Endothelial cell of umbilical vein (primary cell): ENCODE measurements at regions not wholly inside any gene's neighbourhood (a gene's known extent, or its start where the extent isn't known, plus 50 kb on each side); places are given as distances from the start of the nearest gene placed in this dataset.

ENCODE experiments used
- EZH2 ChIP-seq: IDR thresholded peaks from 2 replicates; pipeline ENCODE4 v1.6.1; 2012; ENCODE audit warnings: borderline replicate concordance, low read depth, mild to moderate bottlenecking, moderate library complexity, low read length, inconsistent platforms; ENCODE audit not compliant: severe bottlenecking
- FOS ChIP-seq: IDR thresholded peaks from 2 replicates; pipeline ENCODE4 v1.6.1; 2011; ENCODE audit warnings: mild to moderate bottlenecking, low read length, moderate library complexity, borderline replicate concordance; ENCODE audit not compliant: insufficient read depth
- GATA2 ChIP-seq: IDR thresholded peaks from 2 replicates; pipeline ENCODE4 v1.7.0; 2011; ENCODE audit warnings: low read depth, mild to moderate bottlenecking, moderate library complexity, mixed read lengths, low read length; ENCODE audit not compliant: insufficient read length, insufficient read depth
- JUN ChIP-seq: IDR thresholded peaks from 2 replicates; pipeline ENCODE4 v1.6.1; 2011; ENCODE audit warnings: borderline replicate concordance, low read depth; ENCODE audit not compliant: insufficient read length, insufficient read depth
- POLR2A ChIP-seq: IDR thresholded peaks from 2 replicates; pipeline ENCODE4 v1.6.1; 2012; ENCODE audit warnings: low read depth, mild to moderate bottlenecking, control low read depth, low read length
- POLR2AphosphoS5 ChIP-seq: IDR thresholded peaks from 2 replicates; pipeline ENCODE4 v1.6.1; 2012; ENCODE audit warnings: low read depth, mild to moderate bottlenecking, control low read depth, low read length, moderate library complexity; ENCODE audit not compliant: insufficient read depth
- TF ChIP-seq, protein P1 (sequence below), 2 donors: IDR thresholded peaks; 1 replicate in 1 of 2; 2 replicates in 1 of 2; pipeline ENCODE4 v1.5.1; 2011; ENCODE audit warnings: low read length in 2 of 2, mild to moderate bottlenecking in 2 of 2, moderate library complexity in 2 of 2, control low read depth in 1 of 2, inconsistent platforms in 1 of 2, low read depth in 1 of 2; ENCODE audit not compliant: insufficient read depth in 1 of 2; ENCODE audit errors: extremely low read depth in 1 of 2
- TF ChIP-seq, protein P2 (sequence below): IDR thresholded peaks from 2 replicates; pipeline ENCODE4 v1.6.1; 2011; ENCODE audit not compliant: insufficient read depth, insufficient read length

DNA sequence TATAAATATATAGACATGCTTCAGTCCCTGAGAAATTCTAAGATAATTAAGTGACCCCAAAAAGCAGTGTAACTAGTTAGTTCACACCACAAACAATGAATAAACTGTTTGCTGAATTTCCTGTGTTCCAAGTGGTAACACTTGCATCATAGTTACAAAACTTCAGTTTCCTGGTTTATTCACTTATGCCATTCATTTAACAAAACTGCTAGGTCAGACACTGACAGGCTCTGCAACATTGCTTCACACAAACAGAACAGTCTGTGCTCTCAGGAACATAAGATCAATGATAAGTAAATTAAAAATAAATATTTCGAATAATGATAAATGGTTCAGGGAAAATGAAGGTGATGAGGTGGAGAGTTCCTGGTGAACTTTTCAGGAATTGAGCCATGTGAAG is 133.3 kb upstream of the NAMPT start:
- TF ChIP-seq EZH2 (no peak), FOS (no peak), GATA2 (no peak), POLR2AphosphoS5 (no peak), POLR2A (no peak), JUN (no peak)
- TF ChIP-seq, protein P1, sequence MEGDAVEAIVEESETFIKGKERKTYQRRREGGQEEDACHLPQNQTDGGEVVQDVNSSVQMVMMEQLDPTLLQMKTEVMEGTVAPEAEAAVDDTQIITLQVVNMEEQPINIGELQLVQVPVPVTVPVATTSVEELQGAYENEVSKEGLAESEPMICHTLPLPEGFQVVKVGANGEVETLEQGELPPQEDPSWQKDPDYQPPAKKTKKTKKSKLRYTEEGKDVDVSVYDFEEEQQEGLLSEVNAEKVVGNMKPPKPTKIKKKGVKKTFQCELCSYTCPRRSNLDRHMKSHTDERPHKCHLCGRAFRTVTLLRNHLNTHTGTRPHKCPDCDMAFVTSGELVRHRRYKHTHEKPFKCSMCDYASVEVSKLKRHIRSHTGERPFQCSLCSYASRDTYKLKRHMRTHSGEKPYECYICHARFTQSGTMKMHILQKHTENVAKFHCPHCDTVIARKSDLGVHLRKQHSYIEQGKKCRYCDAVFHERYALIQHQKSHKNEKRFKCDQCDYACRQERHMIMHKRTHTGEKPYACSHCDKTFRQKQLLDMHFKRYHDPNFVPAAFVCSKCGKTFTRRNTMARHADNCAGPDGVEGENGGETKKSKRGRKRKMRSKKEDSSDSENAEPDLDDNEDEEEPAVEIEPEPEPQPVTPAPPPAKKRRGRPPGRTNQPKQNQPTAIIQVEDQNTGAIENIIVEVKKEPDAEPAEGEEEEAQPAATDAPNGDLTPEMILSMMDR (IDR thresholded peaks at IDR 0.05; ENCODE audit: extremely low read depth in 1 of 2, insufficient read depth in 1 of 2, low read depth in 1 of 2, low read length in 2 of 2) = no peak
- TF ChIP-seq, protein P2, sequence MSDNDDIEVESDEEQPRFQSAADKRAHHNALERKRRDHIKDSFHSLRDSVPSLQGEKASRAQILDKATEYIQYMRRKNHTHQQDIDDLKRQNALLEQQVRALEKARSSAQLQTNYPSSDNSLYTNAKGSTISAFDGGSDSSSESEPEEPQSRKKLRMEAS = no peak
